GM23248 (cell line): ENCODE measurements at regions not wholly inside any gene's neighbourhood (a gene's known extent, or its start where the extent isn't known, plus 50 kb on each side); places are given as distances from the start of the nearest gene placed in this dataset.
A peak's percentile ranks its signal among the peaks of the same experiment; 100 is the strongest.

Experiments
- DNase-seq: peaks from one replicate; pipeline ENCODE4 v3.0.0-alpha.2; 2015
- H2AFZ ChIP-seq: fragments of 200-600 bp; sonication (generic); 2 replicates; pipeline ENCODE4 v1.6.1; 2016; ENCODE audit warnings: antibody characterized with exemption
- H3F3A ChIP-seq: fragments of 200-600 bp; sonication (generic); 2 replicates; pipeline ENCODE4 v1.6.1; 2016; ENCODE audit warnings: mild to moderate bottlenecking, antibody characterized with exemption, mixed run types; ENCODE audit not compliant: insufficient read depth
- H3K27ac ChIP-seq: fragments of 200-600 bp; sonication (generic); 2 replicates; pipeline ENCODE4 v1.5.1; 2016; ENCODE audit warnings: mild to moderate bottlenecking
- H3K27me3 ChIP-seq: fragments of 200-600 bp; sonication (generic); replicated peaks from 2 replicates; pipeline ENCODE4 v1.6.1; 2016; ENCODE audit warnings: mild to moderate bottlenecking; ENCODE audit not compliant: insufficient read depth
- H3K36me3 ChIP-seq: fragments of 200-600 bp; sonication (generic); 2 replicates; pipeline ENCODE4 v1.6.1; 2016; ENCODE audit warnings: low read depth, mild to moderate bottlenecking
- H3K4me1 ChIP-seq: fragments of 200-600 bp; sonication (generic); 2 replicates; pipeline ENCODE4 v1.6.1; 2016; ENCODE audit warnings: mild to moderate bottlenecking; ENCODE audit not compliant: insufficient read depth
- H3K4me2 ChIP-seq: fragments of 200-600 bp; sonication (generic); one replicate; pipeline ENCODE4 v1.6.1; 2016; ENCODE audit warnings: mild to moderate bottlenecking; ENCODE audit not compliant: unreplicated experiment
- H3K4me3 ChIP-seq: fragments of 200-600 bp; sonication (generic); 2 replicates; pipeline ENCODE4 v1.5.1; 2016; ENCODE audit warnings: mild to moderate bottlenecking
- H3K79me2 ChIP-seq: fragments of 200-600 bp; sonication (generic); 2 replicates; pipeline ENCODE4 v1.6.1; 2016; ENCODE audit warnings: mild to moderate bottlenecking; ENCODE audit not compliant: insufficient read depth
- H3K9ac ChIP-seq: fragments of 200-600 bp; sonication (generic); 2 replicates; pipeline ENCODE4 v1.6.1; 2016; ENCODE audit warnings: mild to moderate bottlenecking
- H3K9me2 ChIP-seq: fragments of 200-600 bp; sonication (generic); 2 replicates; pipeline ENCODE4 v1.6.1; 2016; ENCODE audit warnings: mixed run types, mild to moderate bottlenecking, moderate library complexity; ENCODE audit not compliant: insufficient read depth
- H3K9me3 ChIP-seq: fragments of 200-600 bp; sonication (generic); one replicate; pipeline ENCODE4 v1.6.1; 2017; ENCODE audit warnings: low read depth
- H4K20me1 ChIP-seq: fragments of 200-600 bp; sonication (generic); 2 replicates; pipeline ENCODE4 v1.6.0; 2016; ENCODE audit not compliant: insufficient read depth
- EZH2 ChIP-seq: fragments of 200-600 bp; sonication (generic); IDR thresholded peaks from 2 replicates; pipeline ENCODE4 v1.6.1; 2018; ENCODE audit warnings: antibody characterized with exemption, mild to moderate bottlenecking; ENCODE audit not compliant: insufficient read depth, poor library complexity, severe bottlenecking
- EZH2phosphoT487 ChIP-seq: fragments of 200-600 bp; sonication (generic); IDR thresholded peaks from 2 replicates; pipeline ENCODE4 v1.6.1; 2018; ENCODE audit warnings: antibody characterized with exemption, moderate library complexity, mild to moderate bottlenecking, low read depth; ENCODE audit not compliant: insufficient read depth
- WGBS, 2 experiments: methylation state at CpG; one replicate each; pipeline ENCODE4 v1.1.6; 2015 to 2017; ENCODE audit warnings: low lambda C conversion rate in 2 of 2, low coverage in 1 of 2; ENCODE audit errors: missing lambda C conversion rate in 2 of 2; 5-methylcytosine and 5-hydroxymethylcytosine counted together
- in situ Hi-C: fragments of 300-500 bp; cut with MboI; formaldehyde crosslinking; loops from 2 replicates; pipeline ENCODE4 v1.15.0; 2020

DNA sequence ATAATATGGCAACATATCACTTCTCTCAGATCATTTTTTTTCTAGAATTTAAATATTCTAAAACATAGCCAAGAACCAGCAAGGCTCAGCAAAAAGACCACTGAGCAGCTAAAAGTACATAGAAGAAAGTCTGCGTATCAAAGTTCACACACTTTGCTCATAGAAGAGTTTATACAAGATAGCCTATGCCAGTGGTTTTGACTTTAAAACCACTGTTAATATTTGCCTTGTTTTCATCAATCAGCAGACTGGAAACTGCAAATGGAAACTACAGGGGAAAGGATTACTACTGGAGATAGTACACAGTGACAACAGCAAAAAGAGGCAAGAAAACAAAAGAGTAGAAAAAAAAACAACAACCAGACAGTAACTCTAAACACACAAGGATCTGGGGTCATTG, 483.3 kb downstream of the ZSWIM6 start:
- Histone ChIP-seq H4K20me1 (no peaks in the 10 kb centered on the region), H3K36me3 (no peaks in the 10 kb centered on the region), H3K4me1 (0 out of 2 replicates have a peak, but pooled peaks cover 3% of the 10 kb centered on the region), H3F3A (no peaks in the 10 kb centered on the region), H3K27me3 (peaks cover 56% of the 10 kb centered on the region), H3K4me3 (no peak overlapping the region), H3K9me3 (no peaks in the 10 kb centered on the region), H3K9ac (no peak overlapping the region), H3K27ac (no peak overlapping the region), H2AFZ (no peak overlapping the region), H3K79me2 (no peaks in the 10 kb centered on the region), H3K4me2 (no peak overlapping the region), H3K9me2 (no peaks in the 10 kb centered on the region)
- WGBS, 2 experiments = 55 to 56% methylated on average over 1 of the region's 1 CpG
- no peak for TF ChIP-seq EZH2
- TF ChIP-seq EZH2phosphoT487 = no peak
- in situ Hi-C loops = no loop called here
- DNase-seq = no peak

- Histone ChIP-seq H3K27ac (no peak overlapping the region), H3K9ac (no peak overlapping the region), H3K27me3 (peaks cover 55% of the 10 kb centered on the region), H3K4me2 (no peak overlapping the region), H3F3A (no peaks in the 10 kb centered on the region), H4K20me1 (no peaks in the 10 kb centered on the region), H3K36me3 (no peaks in the 10 kb centered on the region), H2AFZ (no peak overlapping the region), H3K4me3 (no peak overlapping the region), H3K79me2 (no peaks in the 10 kb centered on the region), H3K4me1 (0 out of 2 replicates have a peak, but pooled peaks cover 3% of the 10 kb centered on the region), H3K9me2 (no peaks in the 10 kb centered on the region), H3K9me3 (no peaks in the 10 kb centered on the region)
- no peak for TF ChIP-seq EZH2
- TF ChIP-seq EZH2phosphoT487 = no peak
- WGBS, 2 experiments = 43 to 49% methylated on average over 9 of the region's 9 CpGs
- no peak for DNase-seq
- in situ Hi-C loops = no loop called here
Observed at GRCh38 chr5:61816146-61816545, 484.1 kb downstream of the ZSWIM6 start.

DNA sequence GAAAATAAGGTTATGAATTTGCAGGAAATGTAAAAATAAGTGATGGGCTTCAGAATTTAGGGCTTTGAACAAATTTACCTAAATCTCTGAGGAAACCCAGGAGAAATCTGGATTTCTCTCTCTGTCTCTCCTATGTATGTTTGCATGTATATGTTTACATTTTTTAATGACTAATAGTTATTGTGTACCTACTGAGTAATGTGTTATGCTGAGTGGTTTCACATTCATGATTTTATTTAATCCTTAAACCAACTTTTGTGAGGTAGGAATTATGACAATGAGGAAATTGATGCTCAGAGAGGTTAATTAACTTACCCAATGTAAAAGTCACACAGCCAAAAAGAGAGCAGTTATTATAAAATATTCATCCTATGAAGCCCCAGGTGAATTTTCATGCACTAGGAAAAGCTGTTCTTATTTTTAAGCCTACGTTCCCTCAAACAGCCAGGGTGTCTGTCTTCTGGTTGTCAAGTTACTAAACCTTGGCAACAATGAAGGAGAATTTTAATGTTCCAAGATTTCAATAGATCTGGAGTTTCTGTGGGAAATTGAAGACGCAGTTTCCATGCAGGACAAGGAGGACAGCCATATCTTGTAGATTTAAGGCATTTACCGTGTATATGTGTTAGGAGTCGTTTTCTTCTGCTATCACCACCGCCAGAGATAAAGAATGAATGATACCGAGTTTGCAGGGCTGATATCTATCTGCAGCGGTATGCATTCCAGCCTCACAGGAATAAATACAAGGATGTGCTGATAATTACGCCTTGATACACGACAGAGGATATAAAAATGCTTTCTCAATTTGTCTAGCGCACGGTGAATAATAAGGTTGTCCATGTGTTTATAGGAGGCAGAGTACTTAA, 484.8 kb downstream of the ZSWIM6 start:
- in situ Hi-C loops = no loop called here
- no peaks in the 10 kb centered on the region for H3F3A ChIP-seq
- no peak overlapping the region for H3K4me2 ChIP-seq
- H3K9me3 ChIP-seq = no peaks in the 10 kb centered on the region
- no peaks in the 10 kb centered on the region for H3K36me3 ChIP-seq
- H3K4me3 ChIP-seq = no peak overlapping the region
- 0 out of 2 replicates have a peak, but pooled peaks cover 3% of the 10 kb centered on the region for H3K4me1 ChIP-seq
- H2AFZ ChIP-seq = no peak overlapping the region
- no peak overlapping the region for H3K27ac ChIP-seq
- H3K9ac ChIP-seq = no peak overlapping the region
- no peaks in the 10 kb centered on the region for H4K20me1 ChIP-seq
- DNase-seq = no peak
- WGBS, 2 experiments = 51 to 57% methylated on average over 11 of the region's 11 CpGs
- H3K27me3 ChIP-seq = peaks cover 48% of the 10 kb centered on the region
- no peaks in the 10 kb centered on the region for H3K79me2 ChIP-seq
- TF ChIP-seq EZH2phosphoT487 = no peak
- TF ChIP-seq EZH2 = no peak
- H3K9me2 ChIP-seq = no peaks in the 10 kb centered on the region

GRCh38 chr5:61817472-61818326, 485.6 kb downstream of the ZSWIM6 start:
- WGBS, 2 experiments = 12 to 15% methylated on average over 7 of the region's 7 CpGs
- Histone ChIP-seq H3K79me2 (no peaks in the 10 kb centered on the region), H3K9me2 (no peaks in the 10 kb centered on the region), H3K27ac (no peak overlapping the region), H3K4me3 (no peak overlapping the region), H3K9ac (no peak overlapping the region), H4K20me1 (no peaks in the 10 kb centered on the region), H3K9me3 (no peaks in the 10 kb centered on the region), H3K4me1 (0 out of 2 replicates have a peak, but pooled peaks cover 3% of the 10 kb centered on the region), H3K4me2 (no peak overlapping the region), H3K27me3 (peaks cover 42% of the 10 kb centered on the region), H3K36me3 (no peaks in the 10 kb centered on the region), H3F3A (no peaks in the 10 kb centered on the region), H2AFZ (peak overlapping the region; percentile 7; the same call in 1 of the 2 replicates)
- in situ Hi-C loops = no loop called here
- peak; percentile 77 for DNase-seq
- TF ChIP-seq EZH2 = no peak
- no peak for TF ChIP-seq EZH2phosphoT487
